ENCODE measurements at regions not wholly inside any gene's neighbourhood (a gene's known extent, or its start where the extent isn't known, plus 50 kb on each side); places are given as distances from the start of the nearest gene placed in this dataset.
"Not testable (repeated sequence)": the region's sequence is repeated elsewhere in the genome, so short reads cannot be mapped to it uniquely, and the experiment has no call there.

GRCh38 chr4:38385093-38386004, 278.6 kb upstream of the KLF3 start:
- H3K9me3 ChIP-seq (replicated peaks): no peaks in the 10 kb centered on the region
- H3K27me3 ChIP-seq (replicated peaks): no peaks in the 10 kb centered on the region
- no peaks in the 10 kb centered on the region for H3K36me3 ChIP-seq
- no peak overlapping the region for H3K27ac ChIP-seq
- no peak for DNase-seq (ENCODE audit: low read depth in 1 of 2, low spot score in 2 of 2)
- H3K4me1 ChIP-seq (replicated peaks): no peaks in the 10 kb centered on the region
- no peak overlapping the region for H3K4me3 ChIP-seq

DNA sequence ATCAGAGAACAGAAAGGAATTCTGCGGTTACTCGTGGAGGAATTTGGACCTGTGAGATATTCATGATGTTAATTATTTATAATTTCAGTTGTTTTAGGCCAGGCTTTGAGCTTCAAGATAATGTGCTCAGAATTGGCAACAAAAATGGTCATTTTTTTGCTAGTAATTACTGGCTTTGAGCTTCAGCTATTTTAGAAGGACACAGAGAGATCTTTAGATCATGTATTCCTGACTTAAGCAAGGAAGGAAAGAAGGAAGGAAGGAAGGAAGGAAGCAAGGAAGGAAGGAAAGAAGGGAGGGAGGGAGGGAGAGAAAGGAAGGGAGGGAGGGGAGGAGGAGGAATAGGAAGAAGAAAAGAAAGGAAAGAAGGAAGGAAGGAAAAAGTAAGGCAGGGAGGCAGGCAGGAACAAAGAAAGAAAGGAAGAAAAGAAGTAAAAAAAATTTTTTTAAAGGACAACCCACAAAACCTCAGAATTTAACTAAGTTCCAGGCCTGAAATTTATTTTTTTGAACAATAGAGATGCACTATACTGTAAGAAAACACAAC, 277.9 kb upstream of the KLF3 start:
- Histone ChIP-seq H3K27me3 (replicated peaks) (no peaks in the 10 kb centered on the region), H3K4me3 (no peak overlapping the region), H3K36me3 (no peaks in the 10 kb centered on the region), H3K4me1 (replicated peaks) (no peaks in the 10 kb centered on the region), H3K9me3 (replicated peaks) (no peaks in the 10 kb centered on the region), H3K27ac (no peak overlapping the region)
- no peak for DNase-seq (ENCODE audit: low read depth in 1 of 2, low spot score in 2 of 2)

DNA sequence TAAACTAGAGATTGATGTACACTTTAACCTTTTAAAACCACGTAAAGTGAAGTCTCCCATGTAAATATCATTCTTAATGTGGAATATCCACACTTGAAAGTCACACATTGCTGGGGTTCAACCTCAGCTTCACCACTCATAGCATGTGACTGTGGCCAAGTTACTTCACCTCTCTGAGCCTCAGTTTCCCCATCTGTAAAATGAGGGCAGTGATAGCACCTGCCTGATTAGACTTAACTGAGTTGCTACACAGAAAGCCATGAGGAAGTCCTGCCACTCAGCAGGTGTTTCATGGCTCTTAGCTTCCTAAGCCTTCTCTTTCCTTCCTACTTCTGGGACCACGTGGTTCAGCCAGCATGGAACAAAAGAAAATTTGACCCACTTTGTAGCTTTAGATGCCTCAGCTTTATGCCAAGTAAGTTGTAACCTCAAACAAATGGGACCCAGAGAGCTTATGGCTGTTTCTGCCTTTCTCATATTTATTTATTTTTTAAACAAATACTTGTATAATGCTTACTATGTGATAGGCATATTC, 277.3 kb upstream of the KLF3 start:
- H3K9me3 ChIP-seq (replicated peaks): no peaks in the 10 kb centered on the region
- H3K4me1 ChIP-seq (replicated peaks): no peaks in the 10 kb centered on the region
- H3K27ac ChIP-seq: no peak overlapping the region
- H3K27me3 ChIP-seq (replicated peaks): no peaks in the 10 kb centered on the region
- H3K4me3 ChIP-seq: no peak overlapping the region
- no peaks in the 10 kb centered on the region for H3K36me3 ChIP-seq
- no peak for DNase-seq (ENCODE audit: low read depth in 1 of 2, low spot score in 2 of 2)

GRCh38 chr4:38387348-38387747, 276.7 kb upstream of the KLF3 start:
- no peak for DNase-seq (ENCODE audit: low read depth in 1 of 2, low spot score in 2 of 2)
- Histone ChIP-seq H3K9me3 (replicated peaks) (no peaks in the 10 kb centered on the region), H3K27ac (no peak overlapping the region), H3K4me3 (no peak overlapping the region), H3K27me3 (replicated peaks) (no peaks in the 10 kb centered on the region), H3K36me3 (no peaks in the 10 kb centered on the region), H3K4me1 (replicated peaks) (no peaks in the 10 kb centered on the region)

DNA sequence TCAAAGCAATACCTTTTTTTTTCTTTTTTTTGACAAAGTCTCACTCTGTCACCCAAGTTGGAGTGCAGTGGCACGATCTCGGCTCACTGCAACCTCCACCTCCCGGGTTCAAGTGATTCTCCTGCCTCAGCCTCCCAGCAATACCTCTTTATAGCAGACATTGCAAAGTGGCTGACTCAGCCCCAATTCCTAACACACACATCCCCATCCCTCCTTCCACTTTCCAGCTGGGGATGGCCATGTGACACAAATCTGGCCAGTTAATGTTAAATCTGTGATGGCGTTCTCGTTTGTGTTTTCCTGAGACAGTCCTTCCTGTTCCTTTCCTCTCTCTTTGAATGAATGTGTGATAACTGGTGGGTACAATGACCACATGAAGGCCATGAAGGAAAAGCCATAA, 276.2 kb upstream of the KLF3 start:
- Histone ChIP-seq H3K27ac (no peak overlapping the region), H3K9me3 (replicated peaks) (no peaks in the 10 kb centered on the region), H3K4me1 (replicated peaks) (no peaks in the 10 kb centered on the region), H3K36me3 (no peaks in the 10 kb centered on the region), H3K27me3 (replicated peaks) (no peaks in the 10 kb centered on the region), H3K4me3 (no peak overlapping the region)
- no peak for DNase-seq (ENCODE audit: low read depth in 1 of 2, low spot score in 2 of 2)

- H3K4me1 ChIP-seq (replicated peaks); H3K9me3 ChIP-seq (replicated peaks); H3K36me3 ChIP-seq; DNase-seq (ENCODE audit: low read depth in 1 of 2, low spot score in 2 of 2); H3K4me3 ChIP-seq; H3K27ac ChIP-seq; H3K27me3 ChIP-seq (replicated peaks): not testable (repeated sequence)
Observed at GRCh38 chr4:38388907-38389306, 275.1 kb upstream of the KLF3 start.

DNA sequence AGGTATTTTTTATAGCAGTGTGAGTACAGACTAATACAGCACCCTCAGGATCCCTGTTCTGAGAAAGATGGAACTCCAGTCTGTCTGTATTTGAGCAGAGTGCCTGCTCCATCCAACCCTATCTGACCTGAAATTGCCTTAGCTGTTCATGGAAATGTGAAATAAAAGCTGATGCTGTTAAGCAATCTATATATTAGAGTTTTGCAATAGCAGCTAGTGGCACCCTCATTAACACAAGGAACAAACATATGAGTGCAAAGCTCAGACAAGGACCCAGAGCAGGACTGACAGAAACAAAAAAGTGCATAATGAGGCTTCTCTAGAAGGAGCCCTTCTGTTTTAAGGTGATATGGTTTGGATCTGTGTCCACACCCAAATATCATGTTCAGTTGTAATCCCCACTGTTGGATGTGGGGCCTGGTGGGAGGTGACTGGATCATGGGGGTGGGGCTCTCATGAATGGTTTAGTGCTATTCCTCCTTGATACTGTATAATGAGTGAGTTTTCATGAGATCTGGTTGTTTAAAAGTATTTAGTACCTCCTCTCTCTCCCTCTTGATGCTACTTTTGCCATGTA, 272.9 kb upstream of the KLF3 start:
- Histone ChIP-seq H3K27me3 (replicated peaks) (no peaks in the 10 kb centered on the region), H3K36me3 (no peaks in the 10 kb centered on the region), H3K27ac (no peak overlapping the region), H3K9me3 (replicated peaks) (no peaks in the 10 kb centered on the region), H3K4me1 (replicated peaks) (no peaks in the 10 kb centered on the region), H3K4me3 (no peak overlapping the region)
- no peak for DNase-seq (ENCODE audit: low read depth in 1 of 2, low spot score in 2 of 2)

GRCh38 chr4:38392223-38392855, 271.7 kb upstream of the KLF3 start:
- Histone ChIP-seq H3K9me3 (replicated peaks) (no peaks in the 10 kb centered on the region), H3K27ac (no peak overlapping the region), H3K4me3 (no peak overlapping the region), H3K27me3 (replicated peaks) (no peaks in the 10 kb centered on the region), H3K36me3 (no peaks in the 10 kb centered on the region), H3K4me1 (replicated peaks) (no peaks in the 10 kb centered on the region)
- DNase-seq (ENCODE audit: low read depth in 1 of 2, low spot score in 2 of 2): no peak

- no peaks in the 10 kb centered on the region for H3K36me3 ChIP-seq
- DNase-seq (ENCODE audit: low read depth in 1 of 2, low spot score in 2 of 2): no peak
- no peaks in the 10 kb centered on the region for H3K27me3 ChIP-seq (replicated peaks)
- H3K4me1 ChIP-seq (replicated peaks): no peaks in the 10 kb centered on the region; the same call in 1 of the 2 replicates
- H3K4me3 ChIP-seq: no peak overlapping the region
- no peak overlapping the region for H3K27ac ChIP-seq
- H3K9me3 ChIP-seq (replicated peaks): no peaks in the 10 kb centered on the region
Observed at GRCh38 chr4:38396091-38396490, 267.9 kb upstream of the KLF3 start.

DNA sequence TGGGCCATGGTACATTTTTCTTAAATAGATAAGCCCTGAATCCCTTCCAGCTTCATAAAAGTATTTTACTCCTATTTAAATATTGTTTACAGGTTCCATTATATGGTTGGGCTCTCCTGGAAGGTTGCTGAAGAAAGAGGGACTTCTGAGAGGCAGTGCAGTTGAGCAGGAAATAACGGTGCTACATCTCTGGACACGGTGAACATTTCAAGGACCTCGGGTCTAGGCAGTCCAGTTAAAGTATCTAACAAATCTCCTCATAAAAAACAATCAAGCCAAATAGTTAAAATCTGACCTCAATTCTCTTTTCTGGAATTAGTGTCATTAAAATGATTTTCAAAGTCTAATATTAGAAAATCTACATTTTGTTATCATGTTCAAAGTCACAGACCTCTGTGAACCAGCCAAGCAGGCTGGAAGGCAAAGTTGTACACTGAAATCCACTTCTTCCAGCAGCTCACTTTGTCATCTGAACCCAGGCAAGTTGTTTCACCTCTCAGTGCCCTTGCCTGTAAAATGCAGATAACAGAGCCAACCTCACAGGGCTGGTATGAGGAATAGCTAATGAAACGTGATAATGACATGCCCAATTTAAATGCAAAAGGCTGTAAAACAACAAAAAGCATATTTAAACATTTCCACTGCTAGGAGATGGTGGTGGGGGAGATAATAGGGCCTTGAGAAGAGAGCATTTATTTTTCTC, 267.0 kb upstream of the KLF3 start:
- H3K9me3 ChIP-seq (replicated peaks): no peaks in the 10 kb centered on the region
- H3K27ac ChIP-seq: no peak overlapping the region
- no peak overlapping the region for H3K4me3 ChIP-seq
- no peak for DNase-seq (ENCODE audit: low read depth in 1 of 2, low spot score in 2 of 2)
- no peaks in the 10 kb centered on the region; the same call in 1 of the 2 replicates for H3K4me1 ChIP-seq (replicated peaks)
- no peaks in the 10 kb centered on the region for H3K27me3 ChIP-seq (replicated peaks)
- no peaks in the 10 kb centered on the region for H3K36me3 ChIP-seq

DNA sequence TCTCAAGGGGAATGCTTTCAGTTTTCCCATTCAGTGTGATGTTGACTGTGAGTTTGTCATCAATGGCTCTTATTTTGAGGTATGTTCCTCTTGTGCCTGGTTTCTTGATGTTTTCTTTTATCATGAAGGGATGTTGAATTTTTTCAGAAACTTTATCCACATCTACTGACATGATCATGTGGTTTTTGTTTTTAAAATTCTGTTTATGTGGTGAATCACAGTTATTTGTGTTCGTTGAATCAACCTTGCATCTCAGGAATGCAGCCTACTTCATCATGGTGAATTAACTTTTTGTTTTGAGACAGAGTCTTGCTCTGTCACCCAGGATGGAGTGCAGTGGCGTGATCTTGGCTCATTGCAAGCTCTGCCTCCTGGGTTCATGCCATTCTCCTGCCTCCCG, 263.1 kb upstream of the KLF3 start:
- DNase-seq (ENCODE audit: low read depth in 1 of 2, low spot score in 2 of 2): peak in 1 of 2 experiments; percentile 38
- Histone ChIP-seq H3K4me3 (no peak overlapping the region), H3K36me3 (no peaks in the 10 kb centered on the region), H3K9me3 (replicated peaks) (no peaks in the 10 kb centered on the region), H3K4me1 (replicated peaks) (no peaks in the 10 kb centered on the region; the same call in 1 of the 2 replicates), H3K27me3 (replicated peaks) (no peaks in the 10 kb centered on the region), H3K27ac (peak overlapping the region; percentile 39; the same call in 1 of the 2 replicates)

GRCh38 chr4:38406243-38406642, 257.8 kb upstream of the KLF3 start:
- Histone ChIP-seq H3K27ac (no peak overlapping the region), H3K9me3 (replicated peaks) (no peaks in the 10 kb centered on the region), H3K4me3 (no peak overlapping the region), H3K36me3 (no peaks in the 10 kb centered on the region), H3K4me1 (replicated peaks) (no peaks in the 10 kb centered on the region; the same call in 1 of the 2 replicates), H3K27me3 (replicated peaks) (no peaks in the 10 kb centered on the region)
- DNase-seq (ENCODE audit: low read depth in 1 of 2, low spot score in 2 of 2): no peak

GRCh38 chr4:38409852-38410251, 254.1 kb upstream of the KLF3 start:
- H3K9me3 ChIP-seq (replicated peaks): no peaks in the 10 kb centered on the region
- H3K27me3 ChIP-seq (replicated peaks): no peaks in the 10 kb centered on the region
- DNase-seq (ENCODE audit: low read depth in 1 of 2, low spot score in 2 of 2): no peak
- no peak overlapping the region for H3K27ac ChIP-seq
- no peak overlapping the region for H3K4me3 ChIP-seq
- no peaks in the 10 kb centered on the region for H3K4me1 ChIP-seq (replicated peaks)
- H3K36me3 ChIP-seq: no peaks in the 10 kb centered on the region

Measured in SJSA1 (cell line).